AG04450 (cell line): ENCODE measurements at regions not wholly inside any gene's neighbourhood (a gene's known extent, or its start where the extent isn't known, plus 50 kb on each side); places are given as distances from the start of the nearest gene placed in this dataset.

Experiments
- CTCF ChIA-PET: fragments of 300-600, 350-600 bp; formaldehyde crosslinking; extraction: SDS; loops from one replicate; lab custom pipeline; 2022; ENCODE audit warnings: antibody characterized with exemption, inconsistent platforms; lab: Charles Lee
- POLR2A ChIA-PET: fragments of 350-600 bp; formaldehyde crosslinking; extraction: SDS; loops from one replicate; lab custom pipeline; 2021; ENCODE audit warnings: antibody characterized with exemption, inconsistent platforms; lab: Yijun Ruan, JAX
- DNase-seq: peaks from one replicate; pipeline ENCODE4 v3.0.0-alpha.2; 2011; ENCODE audit warnings: low read depth, low spot score
- H3K27ac ChIP-seq: one replicate; pipeline ENCODE4 v1.5.1; 2012; ENCODE audit warnings: low read depth, low read length, control low read depth
- H3K27me3 ChIP-seq: one replicate; pipeline ENCODE4 v1.6.0; 2012; ENCODE audit warnings: low read length; ENCODE audit not compliant: control insufficient read depth, insufficient read depth
- H3K4me3 ChIP-seq: 2 replicates; pipeline ENCODE4 v1.5.1; 2011; ENCODE audit warnings: mild to moderate bottlenecking, low read depth, low read length, control low read depth
- H3K9me3 ChIP-seq: 2 replicates; pipeline ENCODE4 v1.5.1; 2012; ENCODE audit warnings: low read length; ENCODE audit not compliant: control insufficient read depth, insufficient read depth
- CTCF ChIP-seq: IDR thresholded peaks from 2 replicates; pipeline ENCODE4 v1.5.1; 2011; ENCODE audit warnings: low read depth, low read length, control low read depth, inconsistent platforms

DNA sequence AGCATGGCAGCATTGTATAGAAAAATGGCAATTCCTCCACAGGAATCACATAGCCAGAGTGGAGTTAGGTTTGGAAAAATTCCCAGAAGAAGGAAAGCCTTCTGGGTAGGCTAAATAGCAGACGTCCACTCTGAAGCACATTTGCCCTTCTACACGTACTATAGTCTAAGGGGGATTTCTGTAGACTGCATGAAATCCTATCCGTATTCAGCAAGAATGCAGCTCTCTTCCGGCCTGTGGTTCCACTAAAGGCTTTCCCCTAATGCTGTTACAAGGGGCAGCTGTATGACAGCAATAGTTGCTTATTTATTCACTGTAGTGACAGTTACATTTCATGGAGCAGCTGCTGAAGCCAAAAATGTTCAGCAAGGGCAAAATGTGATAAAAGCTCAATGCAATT lies 263.6 kb downstream of the RWDD3 start:
- CTCF ChIA-PET: no interaction called here
- no peak for DNase-seq
- Histone ChIP-seq H3K27ac (no peak overlapping the region), H3K4me3 (no peak overlapping the region), H3K9me3 (no peaks in the 10 kb centered on the region), H3K27me3 (peaks cover 3% of the 10 kb centered on the region)
- POLR2A ChIA-PET: no interaction called here
- no peak for TF ChIP-seq CTCF

GRCh38 chr1:95503278-95504030 lies 269.4 kb downstream of the RWDD3 start:
- DNase-seq: no peak
- H3K27ac ChIP-seq: no peak overlapping the region
- ChIA-PET POLR2A (no interaction called here), CTCF (no interaction called here)
- H3K27me3 ChIP-seq: peaks cover 3% of the 10 kb centered on the region
- TF ChIP-seq CTCF: no peak
- H3K9me3 ChIP-seq: no peaks in the 10 kb centered on the region
- no peak overlapping the region for H3K4me3 ChIP-seq

DNA sequence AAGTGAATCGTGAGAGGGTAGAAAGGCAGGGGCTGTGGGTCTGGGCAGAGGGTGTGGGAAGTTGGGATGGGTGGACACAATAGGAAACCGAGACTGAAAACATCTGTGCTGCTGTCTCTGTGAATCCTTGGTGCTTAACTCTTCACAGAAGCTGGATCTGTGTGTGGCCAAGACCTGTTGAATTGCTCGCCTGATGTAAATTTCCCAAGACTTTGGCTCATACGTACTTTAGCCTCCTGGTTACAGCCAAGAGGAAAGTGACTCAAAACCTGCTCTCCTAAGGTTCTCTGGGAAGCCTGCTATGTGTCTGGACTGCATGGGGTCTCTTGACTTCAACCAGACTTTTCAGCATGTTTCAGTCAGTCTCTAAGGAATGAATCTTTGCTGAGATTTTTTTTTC lies 270.3 kb downstream of the RWDD3 start:
- DNase-seq: no peak
- H3K27me3 ChIP-seq: peaks cover 3% of the 10 kb centered on the region
- no peak for TF ChIP-seq CTCF
- CTCF ChIA-PET: no interaction called here
- H3K9me3 ChIP-seq: no peaks in the 10 kb centered on the region
- H3K27ac ChIP-seq: no peak overlapping the region
- no peak overlapping the region for H3K4me3 ChIP-seq
- POLR2A ChIA-PET: no interaction called here

GRCh38 chr1:95506736-95507414 lies 272.9 kb downstream of the RWDD3 start:
- CTCF ChIA-PET: no interaction called here
- POLR2A ChIA-PET: no interaction called here
- Histone ChIP-seq H3K27me3 (no peaks in the 10 kb centered on the region), H3K4me3 (no peak overlapping the region), H3K9me3 (no peaks in the 10 kb centered on the region), H3K27ac (no peak overlapping the region)
- no peak for DNase-seq
- TF ChIP-seq CTCF: no peak

GRCh38 chr1:95509989-95510388 lies 276.0 kb downstream of the RWDD3 start:
- ChIA-PET POLR2A (no interaction called here), CTCF (no interaction called here)
- no peaks in the 10 kb centered on the region for H3K9me3 ChIP-seq
- no peak overlapping the region for H3K4me3 ChIP-seq
- TF ChIP-seq CTCF: no peak
- no peaks in the 10 kb centered on the region for H3K27me3 ChIP-seq
- no peak overlapping the region for H3K27ac ChIP-seq
- no peak for DNase-seq
